Natural killer cell (primary cell): ENCODE measurements at regions not wholly inside any gene's neighbourhood (a gene's known extent, or its start where the extent isn't known, plus 50 kb on each side); places are given as distances from the start of the nearest gene placed in this dataset.

Experiments
- ATAC-seq, 3 donors: fragments of 150-1000 bp in 2 of 3; fragments of 200-7000 bp in 1 of 3; cut with Tn5 transposase; 1 replicate in 1 of 3; 2 replicates in 2 of 3; pipeline ENCODE4 v1.10.0; 2021; ENCODE audit warnings: mild to moderate bottlenecking in 2 of 3, moderate library complexity in 2 of 3
- DNase-seq, 2 donors: peaks; one replicate each; pipeline versions ENCODE4 v3.0.0 to v3.0.0-alpha.2; 2013 to 2021; ENCODE audit warnings: mixed read lengths in 1 of 2
- H3K27ac ChIP-seq: one replicate; pipeline ENCODE4 v1.5.1; 2013; ENCODE audit warnings: mild to moderate bottlenecking, low read length
- H3K27me3 ChIP-seq: one replicate; pipeline ENCODE4 v1.6.1; 2013; ENCODE audit warnings: low read length; ENCODE audit not compliant: control insufficient read depth, insufficient read depth
- H3K36me3 ChIP-seq: one replicate; pipeline ENCODE4 v1.6.1; 2013; ENCODE audit warnings: low read length; ENCODE audit not compliant: control insufficient read depth, insufficient read depth
- H3K4me1 ChIP-seq: one replicate; pipeline ENCODE4 v1.6.1; 2013; ENCODE audit warnings: low read length; ENCODE audit not compliant: control insufficient read depth, insufficient read depth
- H3K4me3 ChIP-seq: one replicate; pipeline ENCODE4 v1.5.1; 2013; ENCODE audit warnings: low read length
- H3K9me3 ChIP-seq: one replicate; pipeline ENCODE4 v1.6.1; 2013; ENCODE audit warnings: low read length; ENCODE audit not compliant: control insufficient read depth, insufficient read depth
- H3K27ac Mint-ChIP-seq, 2 donors: one replicate each; pipeline ENCODE4 v1.8.0; 2022; ENCODE audit warnings: mild to moderate bottlenecking in 2 of 2, mixed read lengths in 2 of 2, moderate library complexity in 1 of 2
- H3K27me3 Mint-ChIP-seq, 2 donors: one replicate each; pipeline ENCODE4 v1.8.0; 2022; ENCODE audit warnings: low read depth in 2 of 2, mixed read lengths in 2 of 2
- H3K36me3 Mint-ChIP-seq: one replicate; pipeline ENCODE4 v1.8.0; 2022; ENCODE audit warnings: mixed read lengths
- H3K4me1 Mint-ChIP-seq, 2 donors: one replicate each; pipeline ENCODE4 v1.8.0; 2022; ENCODE audit warnings: mixed read lengths in 2 of 2
- H3K4me3 Mint-ChIP-seq: one replicate; pipeline ENCODE4 v1.8.0; 2022; ENCODE audit warnings: mild to moderate bottlenecking, moderate library complexity, mixed read lengths
- H3K9me3 Mint-ChIP-seq, 2 donors: one replicate each; pipeline ENCODE4 v1.8.0; 2022; ENCODE audit warnings: mixed read lengths in 2 of 2
- WGBS: methylation state at CpG from one replicate; pipeline ENCODE4 v1.1.7; 2013; ENCODE audit warnings: missing lambda C conversion rate; ENCODE audit not compliant: insufficient coverage; 5-methylcytosine and 5-hydroxymethylcytosine counted together
- intact Hi-C: fragments of 100-400 bp; cut with micrococcal nuclease; formaldehyde crosslinking; loops from one replicate; pipeline ENCODE4 v1.14.2; 2022
- TF ChIP-seq, protein P1 (sequence below): fragments of 200-600 bp; IDR thresholded peaks from one replicate; pipeline ENCODE4 v1.8.0; 2022; ENCODE audit warnings: antibody characterized with exemption

DNA sequence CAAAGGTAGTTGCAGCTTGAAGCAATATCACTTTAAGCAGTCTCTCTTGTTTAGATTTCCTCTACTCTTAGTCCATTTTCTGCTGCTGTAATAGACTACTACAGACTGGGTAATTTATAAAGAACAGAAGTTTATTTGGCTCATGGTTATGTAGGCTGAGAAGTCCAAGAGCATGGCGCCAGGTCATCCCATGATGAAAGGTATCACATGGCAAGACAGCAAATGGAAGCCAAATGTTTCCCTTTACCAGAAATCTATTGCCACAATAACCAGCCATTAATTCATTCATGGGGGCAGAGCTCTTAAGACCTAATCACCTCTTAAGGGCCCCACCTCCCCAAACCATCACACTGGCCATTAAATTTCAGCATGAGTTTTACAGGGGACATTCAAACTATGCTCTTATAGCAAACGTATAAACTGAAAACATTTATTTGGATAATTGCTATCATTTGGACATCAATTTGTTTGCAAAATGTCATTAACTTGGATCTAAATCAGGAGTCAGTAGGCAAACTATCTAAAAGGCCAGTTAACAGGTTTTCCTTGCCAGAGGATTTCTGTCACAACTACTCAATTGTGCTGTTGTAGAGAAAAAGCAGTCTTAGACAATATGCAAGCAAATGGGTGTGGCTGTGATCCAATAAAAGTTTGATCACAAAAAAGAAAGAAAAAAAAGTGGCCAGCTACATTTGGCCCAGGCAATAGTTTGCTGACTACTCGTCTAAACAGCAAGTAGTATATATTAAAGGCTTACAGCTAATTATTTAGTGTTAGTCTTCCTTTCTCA lies 75.7 kb upstream of the GUCY1A1 start:
- H3K4me3 Mint-ChIP-seq = no peak overlapping the region
- Histone ChIP-seq H3K9me3 (no peaks in the 10 kb centered on the region), H3K36me3 (no peaks in the 10 kb centered on the region), H3K4me1 (no peaks in the 10 kb centered on the region), H3K27ac (no peak overlapping the region), H3K27me3 (no peaks in the 10 kb centered on the region), H3K4me3 (no peak overlapping the region)
- no peak for DNase-seq
- ATAC-seq = no peak
- no peaks in the 10 kb centered on the region for H3K36me3 Mint-ChIP-seq
- no peak overlapping the region for H3K27ac Mint-ChIP-seq
- WGBS = 90% methylated on average over 2 of the region's 3 CpGs
- H3K4me1 Mint-ChIP-seq = peaks cover 4 to 6% of the 10 kb centered on the region in 2 donors
- intact Hi-C loops = no loop called here
- H3K9me3 Mint-ChIP-seq = peaks cover 0 to 3% of the 10 kb centered on the region in 2 donors
- TF ChIP-seq, protein P1, sequence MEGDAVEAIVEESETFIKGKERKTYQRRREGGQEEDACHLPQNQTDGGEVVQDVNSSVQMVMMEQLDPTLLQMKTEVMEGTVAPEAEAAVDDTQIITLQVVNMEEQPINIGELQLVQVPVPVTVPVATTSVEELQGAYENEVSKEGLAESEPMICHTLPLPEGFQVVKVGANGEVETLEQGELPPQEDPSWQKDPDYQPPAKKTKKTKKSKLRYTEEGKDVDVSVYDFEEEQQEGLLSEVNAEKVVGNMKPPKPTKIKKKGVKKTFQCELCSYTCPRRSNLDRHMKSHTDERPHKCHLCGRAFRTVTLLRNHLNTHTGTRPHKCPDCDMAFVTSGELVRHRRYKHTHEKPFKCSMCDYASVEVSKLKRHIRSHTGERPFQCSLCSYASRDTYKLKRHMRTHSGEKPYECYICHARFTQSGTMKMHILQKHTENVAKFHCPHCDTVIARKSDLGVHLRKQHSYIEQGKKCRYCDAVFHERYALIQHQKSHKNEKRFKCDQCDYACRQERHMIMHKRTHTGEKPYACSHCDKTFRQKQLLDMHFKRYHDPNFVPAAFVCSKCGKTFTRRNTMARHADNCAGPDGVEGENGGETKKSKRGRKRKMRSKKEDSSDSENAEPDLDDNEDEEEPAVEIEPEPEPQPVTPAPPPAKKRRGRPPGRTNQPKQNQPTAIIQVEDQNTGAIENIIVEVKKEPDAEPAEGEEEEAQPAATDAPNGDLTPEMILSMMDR = no peak
- peaks cover 0 to under 1% of the 10 kb centered on the region in 2 donors for H3K27me3 Mint-ChIP-seq

DNA sequence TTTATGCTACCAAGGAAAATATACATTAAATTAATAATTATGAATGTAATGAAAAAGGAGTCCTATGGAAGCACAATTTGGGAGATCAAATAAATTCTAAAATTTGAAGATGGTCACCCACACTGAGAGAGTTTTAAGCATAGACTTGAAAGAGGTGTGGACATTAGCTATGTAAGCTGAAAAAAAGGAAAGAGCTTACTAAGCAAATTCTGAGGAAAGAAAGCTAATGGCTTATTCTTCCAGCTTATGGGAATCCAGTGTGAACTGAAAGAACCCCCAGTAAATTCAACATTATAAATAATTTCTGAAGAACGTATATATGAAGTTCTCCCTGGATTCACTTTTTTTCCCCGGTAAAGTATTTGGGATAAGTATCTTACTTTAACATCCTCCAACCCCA lies 78.2 kb upstream of the GUCY1A1 start:
- intact Hi-C loops = no loop called here
- H3K4me3 ChIP-seq = no peak overlapping the region
- TF ChIP-seq, protein P1 = no peak
- Mint-ChIP-seq H3K27ac (no peak overlapping the region), H3K9me3 (peaks cover 0 to 3% of the 10 kb centered on the region in 2 donors), H3K36me3 (no peaks in the 10 kb centered on the region), H3K4me1 (peaks cover 7 to 11% of the 10 kb centered on the region in 2 donors), H3K27me3 (no peaks in the 10 kb centered on the region), H3K4me3 (no peak overlapping the region)
- no peaks in the 10 kb centered on the region for H3K36me3 ChIP-seq
- ATAC-seq (no peak), DNase-seq (no peak)
- no peaks in the 10 kb centered on the region for H3K27me3 ChIP-seq
- H3K9me3 ChIP-seq = no peaks in the 10 kb centered on the region
- no peaks in the 10 kb centered on the region for H3K4me1 ChIP-seq
- WGBS = no CpG with 5 or more reads among the region's 2 CpGs
- H3K27ac ChIP-seq = no peak overlapping the region

DNA sequence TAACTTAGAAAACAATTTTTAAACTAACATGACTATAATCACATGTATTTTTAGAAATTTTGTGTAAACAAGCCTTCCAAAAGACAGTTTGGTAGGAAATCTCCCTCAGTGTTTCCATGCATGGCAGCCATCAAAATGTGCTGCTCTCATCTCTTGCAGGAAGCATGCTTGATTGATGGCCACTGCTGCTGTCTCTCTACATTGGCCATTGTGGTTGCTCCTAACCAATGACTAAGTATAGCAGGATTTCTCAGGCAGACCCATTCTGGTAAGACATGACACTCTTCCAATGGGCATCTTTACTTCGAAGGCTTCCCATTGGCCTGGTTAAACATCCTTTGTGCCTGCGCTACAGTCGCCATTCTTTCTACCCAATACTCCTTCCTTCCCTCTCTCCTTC lies 78.9 kb upstream of the GUCY1A1 start:
- H3K27ac Mint-ChIP-seq = no peak overlapping the region
- intact Hi-C loops = no loop called here

More for the DNA sequence above, 78.9 kb upstream of the GUCY1A1 start:
- no peaks in the 10 kb centered on the region for H3K9me3 ChIP-seq
- Mint-ChIP-seq H3K4me1 (peaks cover 12 to 17% of the 10 kb centered on the region in 2 donors), H3K27me3 (no peaks in the 10 kb centered on the region), H3K36me3 (no peaks in the 10 kb centered on the region), H3K9me3 (peaks cover 0 to 3% of the 10 kb centered on the region in 2 donors), H3K4me3 (no peak overlapping the region)
- no peaks in the 10 kb centered on the region for H3K36me3 ChIP-seq
- H3K27me3 ChIP-seq = no peaks in the 10 kb centered on the region
- DNase-seq = no peak
- 97% methylated on average over 3 of the region's 3 CpGs for WGBS
- H3K27ac ChIP-seq = no peak overlapping the region
- H3K4me1 ChIP-seq = no peaks in the 10 kb centered on the region
- H3K4me3 ChIP-seq = no peak overlapping the region
- TF ChIP-seq, protein P1 = no peak
- no peak for ATAC-seq
